HUDEP-2 (cell line): ENCODE measurements at regions not wholly inside any gene's neighbourhood (a gene's known extent, or its start where the extent isn't known, plus 50 kb on each side); places are given as distances from the start of the nearest gene placed in this dataset.
A peak's percentile ranks its signal among the peaks of the same experiment; 100 is the strongest.

Source experiments
- DNase-seq, 76 experiments: peaks; one replicate each; lab custom pipeline; 2025; ENCODE audit not compliant: unreplicated experiment in 76 of 76; lab: John Stamatoyannopoulos, UW

GRCh38 chr6:14062345-14063029 lies 55.1 kb upstream of the CD83 start:
- no peak for DNase-seq

- no peak for DNase-seq
Observed at GRCh38 chr6:14063756-14064155, 53.8 kb upstream of the CD83 start.

GRCh38 chr6:14065350-14065749 lies 52.2 kb upstream of the CD83 start:
- no peak for DNase-seq

- peak in 31 of 76 experiments; percentile 2 to 68 (median 50) for DNase-seq
Observed at GRCh38 chr6:14066782-14067406, 50.7 kb upstream of the CD83 start.

GRCh38 chr6:14067656-14068055 lies 49.9 kb upstream of the CD83 start:
- no peak for DNase-seq
